Fibroblast of lung (primary cell): ENCODE measurements at regions not wholly inside any gene's neighbourhood (a gene's known extent, or its start where the extent isn't known, plus 50 kb on each side); places are given as distances from the start of the nearest gene placed in this dataset.

Experiments used
- EZH2 ChIP-seq: IDR thresholded peaks from 2 replicates; pipeline ENCODE4 v1.5.1; 2012; ENCODE audit warnings: low read length, control low read depth, mild to moderate bottlenecking; ENCODE audit errors: missing control alignments
- TF ChIP-seq, protein P1 (sequence below), 2 donors: IDR thresholded peaks in 1 of 2; conservative IDR thresholded peaks in 1 of 2; 1 replicate in 1 of 2; 2 replicates in 1 of 2; pipeline ENCODE4 v1.5.1; 2011 to 2012; ENCODE audit warnings: low read length in 2 of 2, control low read depth in 1 of 2, inconsistent platforms in 1 of 2, low read depth in 1 of 2, mild to moderate bottlenecking in 1 of 2

DNA sequence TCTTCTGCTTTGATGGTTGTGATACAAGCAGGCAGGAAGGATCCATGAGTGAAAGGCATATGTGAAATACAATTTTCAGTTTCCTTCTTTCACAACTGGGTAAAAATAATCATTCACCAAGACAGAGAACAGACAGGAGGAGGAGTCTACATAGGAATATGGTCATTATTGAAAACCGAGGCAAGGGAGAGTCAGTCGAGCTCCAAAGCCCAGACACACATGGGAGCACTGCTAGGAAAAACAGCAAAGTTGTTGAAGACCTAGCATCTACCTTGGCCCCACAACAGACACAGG, 260.6 kb downstream of the ERMARD start:
- TF ChIP-seq EZH2: no peak
- TF ChIP-seq, protein P1, sequence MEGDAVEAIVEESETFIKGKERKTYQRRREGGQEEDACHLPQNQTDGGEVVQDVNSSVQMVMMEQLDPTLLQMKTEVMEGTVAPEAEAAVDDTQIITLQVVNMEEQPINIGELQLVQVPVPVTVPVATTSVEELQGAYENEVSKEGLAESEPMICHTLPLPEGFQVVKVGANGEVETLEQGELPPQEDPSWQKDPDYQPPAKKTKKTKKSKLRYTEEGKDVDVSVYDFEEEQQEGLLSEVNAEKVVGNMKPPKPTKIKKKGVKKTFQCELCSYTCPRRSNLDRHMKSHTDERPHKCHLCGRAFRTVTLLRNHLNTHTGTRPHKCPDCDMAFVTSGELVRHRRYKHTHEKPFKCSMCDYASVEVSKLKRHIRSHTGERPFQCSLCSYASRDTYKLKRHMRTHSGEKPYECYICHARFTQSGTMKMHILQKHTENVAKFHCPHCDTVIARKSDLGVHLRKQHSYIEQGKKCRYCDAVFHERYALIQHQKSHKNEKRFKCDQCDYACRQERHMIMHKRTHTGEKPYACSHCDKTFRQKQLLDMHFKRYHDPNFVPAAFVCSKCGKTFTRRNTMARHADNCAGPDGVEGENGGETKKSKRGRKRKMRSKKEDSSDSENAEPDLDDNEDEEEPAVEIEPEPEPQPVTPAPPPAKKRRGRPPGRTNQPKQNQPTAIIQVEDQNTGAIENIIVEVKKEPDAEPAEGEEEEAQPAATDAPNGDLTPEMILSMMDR (conservative IDR thresholded peaks at IDR 0.05 in 1 of 2, IDR thresholded peaks at IDR 0.05 in 1 of 2; ENCODE audit: low read depth in 1 of 2, low read length in 2 of 2): no peak
